Hepatocyte (in vitro differentiated cells): ENCODE measurements at regions not wholly inside any gene's neighbourhood (a gene's known extent, or its start where the extent isn't known, plus 50 kb on each side); places are given as distances from the start of the nearest gene placed in this dataset.
A peak's percentile ranks its signal among the peaks of the same experiment; 100 is the strongest.

Experiments used
- DNase-seq: peaks from one replicate; pipeline ENCODE4 v3.0.0-alpha.2; 2016; ENCODE audit warnings: low spot score
- H2AFZ ChIP-seq: fragments of 200-600 bp; sonication (generic); 2 replicates; pipeline ENCODE4 v1.6.0; 2016; ENCODE audit warnings: antibody characterized with exemption, mild to moderate bottlenecking
- H3K27ac ChIP-seq: fragments of 200-600 bp; sonication (generic); 2 replicates; pipeline ENCODE4 v1.5.1; 2016; ENCODE audit warnings: mild to moderate bottlenecking
- H3K27me3 ChIP-seq: fragments of 200-600 bp; sonication (generic); 2 replicates; pipeline ENCODE4 v1.6.1; 2016
- H3K36me3 ChIP-seq: fragments of 200-600 bp; sonication (generic); replicated peaks from 2 replicates; pipeline ENCODE4 v1.5.1; 2016; ENCODE audit warnings: low read depth; ENCODE audit not compliant: insufficient read depth
- H3K4me1 ChIP-seq: fragments of 200-600 bp; sonication (generic); 2 replicates; pipeline ENCODE4 v1.5.1; 2016; ENCODE audit warnings: mild to moderate bottlenecking, moderate library complexity; ENCODE audit not compliant: insufficient read depth
- H3K4me2 ChIP-seq: fragments of 200-600 bp; sonication (generic); 2 replicates; pipeline ENCODE4 v1.6.0; 2016
- H3K4me3 ChIP-seq: fragments of 200-600 bp; sonication (generic); 2 replicates; pipeline ENCODE4 v1.5.1; 2016; ENCODE audit warnings: mild to moderate bottlenecking
- H3K79me2 ChIP-seq: fragments of 200-600 bp; sonication (generic); 2 replicates; pipeline ENCODE4 v1.6.0; 2017; ENCODE audit warnings: mild to moderate bottlenecking
- H3K9me2 ChIP-seq: fragments of 200-600 bp; sonication (generic); replicated peaks from 2 replicates; pipeline ENCODE4 v1.6.0; 2017; ENCODE audit warnings: mild to moderate bottlenecking; ENCODE audit not compliant: insufficient read depth
- H3K9me3 ChIP-seq: fragments of 200-600 bp; sonication (generic); 2 replicates; pipeline ENCODE4 v1.5.1; 2016; ENCODE audit warnings: low read depth, mild to moderate bottlenecking
- H4K20me1 ChIP-seq: fragments of 200-600 bp; sonication (generic); 2 replicates; pipeline ENCODE4 v1.6.0; 2016; ENCODE audit warnings: mild to moderate bottlenecking; ENCODE audit not compliant: insufficient read depth, poor library complexity, severe bottlenecking
- EZH2 ChIP-seq: fragments of 200-600 bp; sonication (generic); IDR thresholded peaks from 2 replicates; pipeline ENCODE4 v1.6.1; 2016; ENCODE audit warnings: antibody characterized with exemption, mild to moderate bottlenecking, borderline replicate concordance
- EZH2phosphoT487 ChIP-seq: fragments of 200-600 bp; sonication (generic); IDR thresholded peaks from one replicate; pipeline ENCODE4 v1.6.1; 2018; ENCODE audit warnings: antibody characterized with exemption, mild to moderate bottlenecking, low read depth, moderate library complexity; ENCODE audit not compliant: unreplicated experiment, severe bottlenecking
- WGBS: methylation state at CpG from one replicate; pipeline ENCODE4 v1.1.6; 2016; ENCODE audit warnings: low lambda C conversion rate; ENCODE audit errors: missing lambda C conversion rate; 5-methylcytosine and 5-hydroxymethylcytosine counted together
- TF ChIP-seq, protein P1 (sequence below): fragments of 200-600 bp; sonication (generic); IDR thresholded peaks from 2 replicates; pipeline ENCODE4 v1.5.1; 2016; ENCODE audit warnings: antibody characterized with exemption, mild to moderate bottlenecking; ENCODE audit not compliant: poor library complexity

DNA sequence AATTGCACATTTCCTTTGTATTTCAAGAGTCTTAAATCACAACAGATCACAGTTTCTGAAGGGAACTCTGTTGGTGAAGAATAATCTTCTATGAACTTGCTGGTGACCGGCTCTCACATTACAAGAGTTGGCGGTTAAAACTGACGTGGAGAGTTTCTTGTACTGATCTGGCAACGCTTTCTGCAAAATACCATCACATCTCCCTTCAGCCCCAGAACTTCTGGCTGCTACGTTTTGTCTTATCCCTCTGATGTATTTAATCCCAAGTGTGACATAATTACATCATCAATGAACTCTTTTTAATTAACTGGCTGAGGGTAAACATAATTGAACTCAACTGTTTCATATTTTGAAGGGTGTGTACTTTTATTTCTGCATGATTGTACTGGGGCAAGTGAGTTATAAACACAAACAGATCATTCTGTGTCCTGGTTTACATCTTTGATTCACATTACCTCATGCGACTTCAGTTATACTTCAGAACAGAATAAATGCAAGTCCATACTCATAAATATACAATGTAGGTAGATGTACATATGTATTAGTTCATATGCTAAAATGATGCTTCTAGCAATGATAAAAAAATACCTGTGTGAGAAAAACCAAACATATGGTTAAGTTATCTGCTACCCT, 105.1 kb upstream of the NPVF start:
- Histone ChIP-seq H3K9me3 (no peaks in the 10 kb centered on the region), H3K27me3 (no peaks in the 10 kb centered on the region), H3K4me2 (no peak overlapping the region), H3K9me2 (no peaks in the 10 kb centered on the region), H3K27ac (no peak overlapping the region), H3K4me3 (no peak overlapping the region), H3K4me1 (no peaks in the 10 kb centered on the region), H2AFZ (no peak overlapping the region), H3K36me3 (no peaks in the 10 kb centered on the region), H4K20me1 (no peaks in the 10 kb centered on the region), H3K79me2 (no peaks in the 10 kb centered on the region)
- DNase-seq, result no peak
- TF ChIP-seq, protein P1, sequence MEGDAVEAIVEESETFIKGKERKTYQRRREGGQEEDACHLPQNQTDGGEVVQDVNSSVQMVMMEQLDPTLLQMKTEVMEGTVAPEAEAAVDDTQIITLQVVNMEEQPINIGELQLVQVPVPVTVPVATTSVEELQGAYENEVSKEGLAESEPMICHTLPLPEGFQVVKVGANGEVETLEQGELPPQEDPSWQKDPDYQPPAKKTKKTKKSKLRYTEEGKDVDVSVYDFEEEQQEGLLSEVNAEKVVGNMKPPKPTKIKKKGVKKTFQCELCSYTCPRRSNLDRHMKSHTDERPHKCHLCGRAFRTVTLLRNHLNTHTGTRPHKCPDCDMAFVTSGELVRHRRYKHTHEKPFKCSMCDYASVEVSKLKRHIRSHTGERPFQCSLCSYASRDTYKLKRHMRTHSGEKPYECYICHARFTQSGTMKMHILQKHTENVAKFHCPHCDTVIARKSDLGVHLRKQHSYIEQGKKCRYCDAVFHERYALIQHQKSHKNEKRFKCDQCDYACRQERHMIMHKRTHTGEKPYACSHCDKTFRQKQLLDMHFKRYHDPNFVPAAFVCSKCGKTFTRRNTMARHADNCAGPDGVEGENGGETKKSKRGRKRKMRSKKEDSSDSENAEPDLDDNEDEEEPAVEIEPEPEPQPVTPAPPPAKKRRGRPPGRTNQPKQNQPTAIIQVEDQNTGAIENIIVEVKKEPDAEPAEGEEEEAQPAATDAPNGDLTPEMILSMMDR, result no peak
- WGBS, result 79% methylated on average over 6 of the region's 6 CpGs

GRCh38 chr7:25347360-25348066, 119.2 kb upstream of the NPVF start:
- Histone ChIP-seq H2AFZ (no peak overlapping the region), H3K27me3 (no peaks in the 10 kb centered on the region), H3K9me3 (no peaks in the 10 kb centered on the region), H3K4me1 (peaks cover 9% of the 10 kb centered on the region), H3K79me2 (no peaks in the 10 kb centered on the region), H3K4me3 (no peak overlapping the region), H3K4me2 (no peak overlapping the region), H4K20me1 (no peaks in the 10 kb centered on the region), H3K36me3 (no peaks in the 10 kb centered on the region), H3K27ac (peak overlapping the region; percentile 58), H3K9me2 (no peaks in the 10 kb centered on the region)
- WGBS, result 72% methylated on average over 4 of the region's 4 CpGs
- no peak for DNase-seq
- TF ChIP-seq, protein P1, result no peak
- TF ChIP-seq EZH2 (no peak), EZH2phosphoT487 (no peak)

GRCh38 chr7:25348104-25348503, 119.8 kb upstream of the NPVF start:
- no peak overlapping the region for H3K4me3 ChIP-seq
- H2AFZ ChIP-seq, result no peak overlapping the region
- H3K27ac ChIP-seq, result no peak overlapping the region
- H4K20me1 ChIP-seq, result no peaks in the 10 kb centered on the region
- no peaks in the 10 kb centered on the region for H3K9me2 ChIP-seq
- H3K4me1 ChIP-seq, result peaks cover 9% of the 10 kb centered on the region
- no peaks in the 10 kb centered on the region for H3K9me3 ChIP-seq
- TF ChIP-seq, protein P1, result no peak
- TF ChIP-seq EZH2phosphoT487 (no peak), EZH2 (no peak)
- H3K36me3 ChIP-seq, result no peaks in the 10 kb centered on the region
- no peak for DNase-seq
- H3K27me3 ChIP-seq, result no peaks in the 10 kb centered on the region
- H3K79me2 ChIP-seq, result no peaks in the 10 kb centered on the region
- 71% methylated on average over 3 of the region's 3 CpGs for WGBS
- no peak overlapping the region for H3K4me2 ChIP-seq
